ENCODE measurements at regions not wholly inside any gene's neighbourhood (a gene's known extent, or its start where the extent isn't known, plus 50 kb on each side); places are given as distances from the start of the nearest gene placed in this dataset.

DNA sequence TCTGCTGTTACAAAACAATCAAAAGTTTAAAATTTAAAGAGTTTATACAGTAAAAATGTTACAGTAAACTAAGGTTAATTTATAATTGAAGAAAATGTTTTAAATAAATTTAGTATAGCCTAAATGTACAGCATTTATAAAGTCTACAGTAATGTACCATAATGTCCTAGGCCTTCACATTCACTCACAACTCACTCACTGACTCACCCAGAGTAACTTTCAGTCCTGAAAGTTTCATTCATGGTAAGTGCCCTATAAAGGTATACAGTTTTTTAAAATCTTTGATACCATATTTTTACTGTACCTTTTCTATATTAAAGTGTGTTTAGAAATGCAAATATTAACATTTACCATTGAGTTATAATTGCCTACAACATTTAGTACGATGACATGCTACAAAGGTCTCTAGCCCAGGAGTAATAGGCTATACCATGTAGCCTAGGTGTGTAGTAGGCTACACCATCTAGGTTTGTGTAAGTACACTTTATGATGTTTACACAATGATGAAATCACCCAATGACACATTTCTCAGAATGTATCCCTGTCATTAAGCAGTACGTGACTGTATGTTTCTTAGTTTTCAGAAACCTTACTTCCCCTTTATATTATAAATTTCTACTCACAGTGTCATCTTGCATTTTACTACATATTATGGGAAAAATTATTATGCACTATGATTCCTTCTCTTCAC lies 320.8 kb downstream of the ADAM29 start:
- no TSS peak for BruUV-seq (replicated peaks)
- H3K27ac ChIP-seq (ENCODE audit: extremely low read depth, low read depth, low read length), result no peak overlapping the region
- no peak overlapping the region for H3K4me2 ChIP-seq (ENCODE audit: insufficient read depth, low read length)
- H3K36me3 ChIP-seq (ENCODE audit: control insufficient read depth, insufficient read depth, low read length), result no peaks in the 10 kb centered on the region
- H3K9ac ChIP-seq (ENCODE audit: insufficient read depth in 1 of 2, low read depth in 2 of 2, low read length in 2 of 2), result no peak overlapping the region
- ChIA-PET POLR2A (no interaction called here), CTCF (ENCODE audit: low intra/inter-chr PET ratio) (no interaction called here)
- WGBS (ENCODE audit: insufficient coverage, low coverage, missing lambda C conversion rate), result 0% methylated on average over 2 of the region's 2 CpGs
- H2AFZ ChIP-seq (ENCODE audit: low read depth, low read length), result no peak overlapping the region
- intact Hi-C loops (cut with micrococcal nuclease), result no loop called here
- DNase-seq (ENCODE audit: extremely low read depth in 1 of 4, low spot score in 3 of 4) (no peak), FAIRE-seq (no peak), ATAC-seq (no peak)
- in situ Hi-C loops (cut with MboI), result no loop called here
- H3K4me3 ChIP-seq, result no peak overlapping the region
- H3K79me2 ChIP-seq (ENCODE audit: control insufficient read depth, insufficient read depth, low read length), result no peaks in the 10 kb centered on the region
- no peaks in the 10 kb centered on the region for H4K20me1 ChIP-seq (replicated peaks; ENCODE audit: control insufficient read depth, insufficient read depth, low read length)
- no peaks in the 10 kb centered on the region for H3K4me1 ChIP-seq (replicated peaks in 1 of 2; ENCODE audit: control insufficient read depth in 2 of 2, insufficient read depth in 2 of 2, low read length in 2 of 2)
- no peaks in the 10 kb centered on the region; the same call in 1 of the 2 replicates for H3K9me3 ChIP-seq (replicated peaks; ENCODE audit: control insufficient read depth, insufficient read depth, low read depth, low read length)
- H3K27me3 ChIP-seq (ENCODE audit: control insufficient read depth in 2 of 2, insufficient read depth in 2 of 2, low read length in 2 of 2), result no peaks in the 10 kb centered on the region
- no peaks in the 10 kb centered on the region for H3K9me1 ChIP-seq (ENCODE audit: control insufficient read depth, insufficient read depth, low read length)
- TF ChIP-seq ATF7 (IDR thresholded peaks at IDR 0.05) (no peak), MGA (IDR thresholded peaks at IDR 0.05) (no peak), ZNF212 (CRISPR knock-in tag; IDR thresholded peaks at IDR 0.05) (no peak), ZNF324 (CRISPR knock-in tag; IDR thresholded peaks at IDR 0.05) (no peak), PPARD (CRISPR knock-in tag; IDR thresholded peaks at IDR 0.05) (no peak), YY1 (IDR thresholded peaks at IDR 0.05; ENCODE audit: borderline replicate concordance in 1 of 3, control insufficient read depth in 1 of 3, extremely low read depth in 1 of 3, insufficient read depth in 3 of 3, insufficient read length in 1 of 3, insufficient replicate concordance in 2 of 3, low read depth in 1 of 3, low read length in 2 of 3) (no peak), CEBPG (CRISPR knock-in tag; IDR thresholded peaks at IDR 0.05) (no peak), CEBPG (tag; conservative IDR thresholded peaks at IDR 0.05 in 1 of 2, IDR thresholded peaks at IDR 0.05 in 1 of 2) (no peak)

Data from K562 (cell line).